Endodermal cell (in vitro differentiated cells): ENCODE measurements at regions not wholly inside any gene's neighbourhood (a gene's known extent, or its start where the extent isn't known, plus 50 kb on each side); places are given as distances from the start of the nearest gene placed in this dataset.
"Not testable (repeated sequence)": the region's sequence is repeated elsewhere in the genome, so short reads cannot be mapped to it uniquely, and the experiment has no call there.

ENCODE experiments used
- DNase-seq: peaks from one replicate; pipeline ENCODE4 v3.0.0-alpha.2; 2017
- H3K27ac ChIP-seq: 2 replicates; pipeline ENCODE4 v1.5.1; 2013; ENCODE audit warnings: mild to moderate bottlenecking, low read depth, low read length, moderate library complexity
- H3K27me3 ChIP-seq: 2 replicates; pipeline ENCODE4 v1.6.1; 2013; ENCODE audit warnings: mild to moderate bottlenecking, low read length, moderate library complexity; ENCODE audit not compliant: insufficient read depth, control insufficient read depth, poor library complexity, severe bottlenecking
- H3K36me3 ChIP-seq: 2 replicates; pipeline ENCODE4 v1.7.0; 2013; ENCODE audit warnings: mild to moderate bottlenecking, low read length, moderate library complexity; ENCODE audit not compliant: control insufficient read depth, insufficient read depth
- H3K4me1 ChIP-seq: one replicate; pipeline ENCODE4 v1.7.0; 2013; ENCODE audit warnings: low read length; ENCODE audit not compliant: control insufficient read depth, insufficient read depth
- H3K4me3 ChIP-seq: 2 replicates; pipeline ENCODE4 v1.5.1; 2013; ENCODE audit warnings: mild to moderate bottlenecking, low read length, moderate library complexity
- H3K9ac ChIP-seq: 2 replicates; pipeline ENCODE4 v1.6.1; 2013; ENCODE audit warnings: mild to moderate bottlenecking, low read length, moderate library complexity; ENCODE audit not compliant: poor library complexity, severe bottlenecking; ENCODE audit errors: extremely low read depth
- H3K9me3 ChIP-seq: 2 replicates; pipeline ENCODE4 v1.6.1; 2013; ENCODE audit warnings: mild to moderate bottlenecking, low read length, moderate library complexity; ENCODE audit not compliant: control insufficient read depth
- H3K27ac Mint-ChIP-seq: 2 replicates; pipeline ENCODE4 v1.8.0; 2020; ENCODE audit warnings: mixed read lengths
- H3K27me3 Mint-ChIP-seq: 2 replicates; pipeline ENCODE4 v1.8.0; 2021; ENCODE audit warnings: mild to moderate bottlenecking, mixed read lengths; ENCODE audit not compliant: insufficient read depth
- H3K36me3 Mint-ChIP-seq: 2 replicates; pipeline ENCODE4 v1.8.0; 2020; ENCODE audit warnings: low read depth, mixed read lengths
- H3K4me1 Mint-ChIP-seq: 2 replicates; pipeline ENCODE4 v1.8.0; 2020; ENCODE audit warnings: mixed read lengths
- H3K4me3 Mint-ChIP-seq: 2 replicates; pipeline ENCODE4 v1.8.0; 2020; ENCODE audit warnings: mild to moderate bottlenecking, moderate library complexity, mixed read lengths
- H3K9me3 Mint-ChIP-seq: 2 replicates; pipeline ENCODE4 v1.8.0; 2020; ENCODE audit warnings: mild to moderate bottlenecking, mixed read lengths
- WGBS, 2 experiments: methylation state at CpG; one replicate each; pipeline versions ENCODE4 v1.1.5 to v1.1.7; 2013; ENCODE audit warnings: missing lambda C conversion rate in 2 of 2, mixed read lengths in 1 of 2; ENCODE audit not compliant: insufficient coverage in 1 of 2, insufficient read length in 1 of 2; 5-methylcytosine and 5-hydroxymethylcytosine counted together
- TF ChIP-seq, protein P1 (sequence below): fragments of 200-600 bp; sonication (generic); conservative IDR thresholded peaks from 2 replicates; pipeline ENCODE4 v1.5.0; 2021; ENCODE audit warnings: antibody characterized with exemption, mild to moderate bottlenecking

DNA sequence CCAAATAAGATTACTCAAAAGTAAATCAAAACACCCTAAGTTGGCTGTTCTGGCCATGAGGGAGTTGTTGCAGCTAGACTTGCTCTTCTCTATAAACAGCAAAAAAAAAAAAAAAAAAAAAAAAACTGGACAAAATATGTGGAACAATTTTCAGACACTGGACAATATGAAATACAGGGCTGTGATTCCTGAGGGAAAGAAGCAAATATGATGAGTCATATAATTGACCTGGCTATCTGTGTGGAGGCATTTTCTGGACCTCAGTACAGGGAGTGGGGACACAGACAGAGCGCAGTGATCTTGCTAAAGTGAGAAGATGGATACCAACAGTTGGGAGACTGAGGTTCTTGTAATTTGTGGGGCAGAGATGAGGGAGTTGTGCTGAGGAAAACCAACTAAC is 192.0 kb upstream of the HAND2 start:
- H3K36me3 ChIP-seq, result no peaks in the 10 kb centered on the region
- H3K4me1 ChIP-seq, result no peaks in the 10 kb centered on the region
- no peak overlapping the region for H3K9ac ChIP-seq
- DNase-seq, result no peak
- H3K27me3 Mint-ChIP-seq, result peaks cover 19% of the 10 kb centered on the region
- H3K9me3 Mint-ChIP-seq, result peaks cover 17% of the 10 kb centered on the region
- 95% methylated on average over 1 of the region's 1 CpG; no CpG with 5 or more reads in 1 of the 2 experiments for WGBS, 2 experiments
- no peaks in the 10 kb centered on the region for H3K27me3 ChIP-seq
- no peak overlapping the region for H3K4me3 ChIP-seq
- H3K27ac ChIP-seq, result no peak overlapping the region
- H3K9me3 ChIP-seq, result peaks cover 5% of the 10 kb centered on the region
- H3K27ac Mint-ChIP-seq, result no peak overlapping the region
- no peaks in the 10 kb centered on the region for H3K36me3 Mint-ChIP-seq
- H3K4me3 Mint-ChIP-seq, result no peak overlapping the region
- H3K4me1 Mint-ChIP-seq, result no peaks in the 10 kb centered on the region
- TF ChIP-seq, protein P1, sequence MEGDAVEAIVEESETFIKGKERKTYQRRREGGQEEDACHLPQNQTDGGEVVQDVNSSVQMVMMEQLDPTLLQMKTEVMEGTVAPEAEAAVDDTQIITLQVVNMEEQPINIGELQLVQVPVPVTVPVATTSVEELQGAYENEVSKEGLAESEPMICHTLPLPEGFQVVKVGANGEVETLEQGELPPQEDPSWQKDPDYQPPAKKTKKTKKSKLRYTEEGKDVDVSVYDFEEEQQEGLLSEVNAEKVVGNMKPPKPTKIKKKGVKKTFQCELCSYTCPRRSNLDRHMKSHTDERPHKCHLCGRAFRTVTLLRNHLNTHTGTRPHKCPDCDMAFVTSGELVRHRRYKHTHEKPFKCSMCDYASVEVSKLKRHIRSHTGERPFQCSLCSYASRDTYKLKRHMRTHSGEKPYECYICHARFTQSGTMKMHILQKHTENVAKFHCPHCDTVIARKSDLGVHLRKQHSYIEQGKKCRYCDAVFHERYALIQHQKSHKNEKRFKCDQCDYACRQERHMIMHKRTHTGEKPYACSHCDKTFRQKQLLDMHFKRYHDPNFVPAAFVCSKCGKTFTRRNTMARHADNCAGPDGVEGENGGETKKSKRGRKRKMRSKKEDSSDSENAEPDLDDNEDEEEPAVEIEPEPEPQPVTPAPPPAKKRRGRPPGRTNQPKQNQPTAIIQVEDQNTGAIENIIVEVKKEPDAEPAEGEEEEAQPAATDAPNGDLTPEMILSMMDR, result no peak

DNA sequence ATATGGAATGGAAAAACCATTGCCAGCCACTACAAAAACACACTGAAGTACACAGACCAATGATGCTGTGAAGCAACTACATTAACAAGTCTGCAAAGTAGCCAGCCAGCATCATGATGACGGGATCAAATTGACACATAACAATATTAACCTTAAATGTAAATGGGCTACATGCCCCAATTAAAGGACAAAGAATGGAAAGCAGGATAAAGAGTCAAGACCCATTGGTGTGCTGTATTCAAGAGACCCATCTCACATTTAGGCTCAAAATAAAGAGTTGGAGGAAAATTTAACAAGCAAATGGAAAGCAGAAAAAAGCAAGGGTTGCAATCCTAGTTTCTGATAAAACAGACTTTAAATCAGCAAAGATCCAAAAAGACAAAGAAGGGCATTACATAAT is 188.5 kb upstream of the HAND2 start:
- WGBS, 2 experiments, result 75% methylated on average over 1 of the region's 1 CpG; no CpG with 5 or more reads in 1 of the 2 experiments

GRCh38 chr4:173717581-173717980 is 187.6 kb upstream of the HAND2 start:
- no peak for DNase-seq
- peaks cover 10% of the 10 kb centered on the region for H3K4me1 Mint-ChIP-seq
- H3K4me3 Mint-ChIP-seq, result no peak overlapping the region
- Histone ChIP-seq H3K27me3 (no peaks in the 10 kb centered on the region), H3K9me3 (peaks cover 5% of the 10 kb centered on the region), H3K27ac (no peak overlapping the region), H3K36me3 (no peaks in the 10 kb centered on the region), H3K9ac (no peak overlapping the region), H3K4me1 (no peaks in the 10 kb centered on the region), H3K4me3 (no peak overlapping the region)
- WGBS, 2 experiments, result 92 to 94% methylated on average over 5 to 10 of the region's 10 CpGs
- TF ChIP-seq, protein P1, result no peak
- H3K27ac Mint-ChIP-seq, result no peak overlapping the region
- H3K27me3 Mint-ChIP-seq, result no peaks in the 10 kb centered on the region
- no peaks in the 10 kb centered on the region for H3K36me3 Mint-ChIP-seq
- peaks cover 23% of the 10 kb centered on the region for H3K9me3 Mint-ChIP-seq

More for the DNA sequence above, 188.5 kb upstream of the HAND2 start:
- H3K4me3 ChIP-seq, H3K27ac ChIP-seq, DNase-seq, H3K9me3 ChIP-seq, H3K27me3 Mint-ChIP-seq, H3K36me3 Mint-ChIP-seq, H3K36me3 ChIP-seq, H3K4me1 Mint-ChIP-seq, H3K9ac ChIP-seq, H3K27ac Mint-ChIP-seq, H3K4me3 Mint-ChIP-seq, H3K27me3 ChIP-seq, H3K4me1 ChIP-seq: not testable (repeated sequence)
- peaks cover 23% of the 10 kb centered on the region for H3K9me3 Mint-ChIP-seq

GRCh38 chr4:173714456-173714855 is 184.4 kb upstream of the HAND2 start:
- Histone ChIP-seq H3K4me1 (no peaks in the 10 kb centered on the region), H3K9me3 (peaks cover 5% of the 10 kb centered on the region), H3K9ac (no peak overlapping the region), H3K36me3 (no peaks in the 10 kb centered on the region), H3K27ac (no peak overlapping the region), H3K4me3 (no peak overlapping the region), H3K27me3 (no peaks in the 10 kb centered on the region)
- WGBS, 2 experiments, result 68 to 76% methylated on average over 4 to 5 of the region's 5 CpGs
- H3K27ac Mint-ChIP-seq, result no peak overlapping the region
- no peak overlapping the region for H3K4me3 Mint-ChIP-seq
- H3K4me1 Mint-ChIP-seq, result peaks cover 10% of the 10 kb centered on the region
- H3K36me3 Mint-ChIP-seq, result no peaks in the 10 kb centered on the region
- DNase-seq, result no peak
- TF ChIP-seq, protein P1, result no peak
- peaks cover 23% of the 10 kb centered on the region for H3K9me3 Mint-ChIP-seq
- no peaks in the 10 kb centered on the region for H3K27me3 Mint-ChIP-seq
